GM21526 (cell line): ENCODE measurements at regions not wholly inside any gene's neighbourhood (a gene's known extent, or its start where the extent isn't known, plus 50 kb on each side); places are given as distances from the start of the nearest gene placed in this dataset.

ENCODE experiments used
- ATAC-seq: cut with Tn5 transposase; IDR thresholded peaks from one replicate; pipeline ENCODE4 v1.9.1; 2021; ENCODE audit warnings: moderate library complexity; ENCODE audit not compliant: unreplicated experiment, low FRiP score

GRCh38 chrX:36913551-36913950, 94.6 kb upstream of the FAM47C start:
- ATAC-seq: no peak

- ATAC-seq: no peak
Measured at GRCh38 chrX:36916941-36917340, 91.2 kb upstream of the FAM47C start.

- ATAC-seq: no peak
Measured at GRCh38 chrX:36927712-36928111, 80.5 kb upstream of the FAM47C start.

GRCh38 chrX:36930491-36930890, 77.7 kb upstream of the FAM47C start:
- no peak for ATAC-seq

GRCh38 chrX:36947214-36947613, 61.0 kb upstream of the FAM47C start:
- no peak for ATAC-seq

- no peak for ATAC-seq
Measured at GRCh38 chrX:36950495-36951253, 57.5 kb upstream of the FAM47C start.

- ATAC-seq: no peak
Measured at GRCh38 chrX:36957425-36958328, 50.5 kb upstream of the FAM47C start.
